ENCODE measurements at regions not wholly inside any gene's neighbourhood (a gene's known extent, or its start where the extent isn't known, plus 50 kb on each side); places are given as distances from the start of the nearest gene placed in this dataset.

GRCh38 chr15:95447486-95447885, 883.0 kb upstream of the NR2F2 start:
- no peak overlapping the region for H3K4me3 Mint-ChIP-seq
- no peaks in the 10 kb centered on the region for H3F3A ChIP-seq (replicated peaks; ENCODE audit: low read depth)
- H3K79me2 ChIP-seq (replicated peaks; ENCODE audit: insufficient read depth) = no peaks in the 10 kb centered on the region
- no peak overlapping the region for H3K27ac ChIP-seq (ENCODE audit: low read depth)
- H4K20me1 ChIP-seq (replicated peaks; ENCODE audit: insufficient read depth) = no peaks in the 10 kb centered on the region
- H3K4me3 ChIP-seq = no peak overlapping the region
- H3K4me1 Mint-ChIP-seq = no peaks in the 10 kb centered on the region; the same call in 2 of the 3 replicates
- no peaks in the 10 kb centered on the region for H3K36me3 ChIP-seq (ENCODE audit: insufficient read depth)
- no peak for TF ChIP-seq ZNF114 (CRISPR knock-in tag; IDR thresholded peaks at IDR 0.05)
- no peak for TF ChIP-seq JUNB (IDR thresholded peaks at IDR 0.05; ENCODE audit: unreplicated experiment)
- TF ChIP-seq ZNF462 (CRISPR knock-in tag; IDR thresholded peaks at IDR 0.05) = no peak
- no peak for TF ChIP-seq EZH2 (IDR thresholded peaks at IDR 0.05; ENCODE audit: low read depth, unreplicated experiment)
- no peak for TF ChIP-seq NANOG (IDR thresholded peaks at IDR 0.05; ENCODE audit: borderline replicate concordance)
- TF ChIP-seq STAT1 (IDR thresholded peaks at IDR 0.05; ENCODE audit: unreplicated experiment) = no peak
- TF ChIP-seq ZNF331 (CRISPR knock-in tag; IDR thresholded peaks at IDR 0.05; ENCODE audit: low read depth) = no peak
- no peaks in the 10 kb centered on the region for H3K36me3 Mint-ChIP-seq (ENCODE audit: low read depth)
- no peaks in the 10 kb centered on the region for H3K4me1 ChIP-seq (ENCODE audit: insufficient read depth)
- H2AFZ ChIP-seq = no peak overlapping the region
- no peak overlapping the region for H3K4me2 ChIP-seq
- H3K9me3 Mint-ChIP-seq = no peaks in the 10 kb centered on the region
- H3K27ac Mint-ChIP-seq = no peak overlapping the region
- H3K27me3 ChIP-seq (ENCODE audit: insufficient read depth) = no peaks in the 10 kb centered on the region
- peaks cover 19% of the 10 kb centered on the region; the same call in 1 of the 2 replicates for H3K9me2 ChIP-seq (ENCODE audit: insufficient read depth)
- no peak for ATAC-seq
- DNase-seq (ENCODE audit: low spot score) = no peak
- H3K27me3 Mint-ChIP-seq (ENCODE audit: insufficient read depth, low read depth, poor library complexity) = peaks cover 1% of the 10 kb centered on the region
